Loucy (cell line): ENCODE measurements at regions not wholly inside any gene's neighbourhood (a gene's known extent, or its start where the extent isn't known, plus 50 kb on each side); places are given as distances from the start of the nearest gene placed in this dataset.

Source experiments
- H2AFZ ChIP-seq: fragments of 200-600 bp; sonication (generic); 2 replicates; pipeline ENCODE4 v1.6.0; 2016; ENCODE audit warnings: antibody characterized with exemption, mild to moderate bottlenecking, low read length, moderate library complexity
- H3F3A ChIP-seq: fragments of 200-600 bp; 2 replicates; pipeline ENCODE4 v1.6.0; 2016; ENCODE audit warnings: antibody characterized with exemption, low read depth, mild to moderate bottlenecking
- H3K27me3 ChIP-seq: fragments of 200-600 bp; sonication (generic); 2 replicates; pipeline ENCODE4 v1.6.1; 2014; ENCODE audit warnings: low read length, mild to moderate bottlenecking; ENCODE audit not compliant: insufficient read depth, poor library complexity, severe bottlenecking
- H3K36me3 ChIP-seq: fragments of 200-600 bp; sonication (generic); 2 replicates; pipeline ENCODE4 v1.6.1; 2016; ENCODE audit warnings: low read length; ENCODE audit not compliant: insufficient read depth
- H3K4me1 ChIP-seq: fragments of 200-600 bp; sonication (generic); 2 replicates; pipeline ENCODE4 v1.5.1; 2014; ENCODE audit warnings: low read length, mild to moderate bottlenecking; ENCODE audit not compliant: insufficient read depth, poor library complexity, severe bottlenecking
- H3K4me2 ChIP-seq: fragments of 200-600 bp; sonication (generic); 2 replicates; pipeline ENCODE4 v1.6.0; 2014; ENCODE audit warnings: antibody characterized with exemption, low read length, low read depth, mild to moderate bottlenecking; ENCODE audit not compliant: poor library complexity, severe bottlenecking
- H3K4me3 ChIP-seq: fragments of 200-600 bp; sonication (generic); 2 replicates; pipeline ENCODE4 v1.5.1; 2014; ENCODE audit warnings: low read length, mild to moderate bottlenecking, mixed read lengths; ENCODE audit not compliant: poor library complexity, severe bottlenecking
- H3K79me2 ChIP-seq: fragments of 200-600 bp; sonication (generic); 2 replicates; pipeline ENCODE4 v1.6.1; 2014; ENCODE audit warnings: low read length; ENCODE audit not compliant: insufficient read depth
- H3K9ac ChIP-seq: fragments of 200-600 bp; sonication (generic); 2 replicates; pipeline ENCODE4 v1.6.0; 2014; ENCODE audit warnings: mild to moderate bottlenecking, low read depth, low read length, moderate library complexity; ENCODE audit not compliant: poor library complexity, severe bottlenecking
- H3K9me2 ChIP-seq: fragments of 200-600 bp; sonication (generic); replicated peaks from 2 replicates; pipeline ENCODE4 v1.6.1; 2016; ENCODE audit warnings: low read depth, low read length, mixed read lengths
- H3K9me3 ChIP-seq: fragments of 200-600 bp; sonication (generic); 2 replicates; pipeline ENCODE4 v1.6.1; 2014; ENCODE audit warnings: mild to moderate bottlenecking, antibody characterized with exemption, low read length, low read depth; ENCODE audit not compliant: insufficient read depth
- H4K20me1 ChIP-seq: fragments of 200-600 bp; sonication (generic); 2 replicates; pipeline ENCODE4 v1.6.0; 2014; ENCODE audit warnings: antibody characterized with exemption, low read length, mild to moderate bottlenecking; ENCODE audit not compliant: insufficient read depth, poor library complexity, severe bottlenecking
- CTCF ChIP-seq: fragments of 200-600 bp; sonication (generic); conservative IDR thresholded peaks from 2 replicates; pipeline ENCODE4 v1.5.1; 2014; ENCODE audit warnings: mild to moderate bottlenecking, antibody characterized with exemption, low read length
- EZH2phosphoT487 ChIP-seq: fragments of 200-600 bp; IDR thresholded peaks from 2 replicates; pipeline ENCODE4 v1.6.1; 2018; ENCODE audit warnings: antibody characterized with exemption, mild to moderate bottlenecking, moderate library complexity, borderline replicate concordance

GRCh38 chr6:91088515-91088914, 501.6 kb upstream of the MAP3K7 start:
- Histone ChIP-seq H3K4me3 (no peak overlapping the region), H3K79me2 (no peaks in the 10 kb centered on the region), H3K9ac (no peak overlapping the region), H3K9me3 (no peaks in the 10 kb centered on the region), H3K4me1 (no peaks in the 10 kb centered on the region), H2AFZ (no peak overlapping the region), H4K20me1 (no peaks in the 10 kb centered on the region), H3K27me3 (no peaks in the 10 kb centered on the region), H3K4me2 (no peak overlapping the region), H3K36me3 (no peaks in the 10 kb centered on the region), H3K9me2 (no peaks in the 10 kb centered on the region), H3F3A (no peaks in the 10 kb centered on the region)
- TF ChIP-seq EZH2phosphoT487: no peak
- TF ChIP-seq CTCF: no peak

- H3K27me3 ChIP-seq: no peaks in the 10 kb centered on the region
- H2AFZ ChIP-seq: no peak overlapping the region
- no peak overlapping the region for H3K9ac ChIP-seq
- no peaks in the 10 kb centered on the region for H3K9me2 ChIP-seq
- no peaks in the 10 kb centered on the region for H3K4me1 ChIP-seq
- TF ChIP-seq CTCF (no peak), EZH2phosphoT487 (no peak)
- no peaks in the 10 kb centered on the region for H3K9me3 ChIP-seq
- no peaks in the 10 kb centered on the region for H4K20me1 ChIP-seq
- no peaks in the 10 kb centered on the region for H3F3A ChIP-seq
- H3K4me2 ChIP-seq: no peak overlapping the region
- no peaks in the 10 kb centered on the region for H3K79me2 ChIP-seq
- H3K36me3 ChIP-seq: no peaks in the 10 kb centered on the region
- H3K4me3 ChIP-seq: no peak overlapping the region
Measured at GRCh38 chr6:91087908-91088307, 501.0 kb upstream of the MAP3K7 start.

GRCh38 chr6:91083211-91083610, 496.3 kb upstream of the MAP3K7 start:
- H3K4me3 ChIP-seq: no peak overlapping the region
- TF ChIP-seq EZH2phosphoT487 (no peak), CTCF (no peak)
- no peaks in the 10 kb centered on the region for H3K4me1 ChIP-seq
- no peaks in the 10 kb centered on the region for H3K9me2 ChIP-seq
- no peak overlapping the region for H3K4me2 ChIP-seq
- no peaks in the 10 kb centered on the region for H3K79me2 ChIP-seq
- no peak overlapping the region for H3K9ac ChIP-seq
- H3K27me3 ChIP-seq: no peaks in the 10 kb centered on the region
- no peaks in the 10 kb centered on the region for H3K36me3 ChIP-seq
- H4K20me1 ChIP-seq: no peaks in the 10 kb centered on the region
- no peaks in the 10 kb centered on the region for H3F3A ChIP-seq
- H2AFZ ChIP-seq: no peak overlapping the region
- no peaks in the 10 kb centered on the region for H3K9me3 ChIP-seq
